Astrocyte of the spinal cord (primary cell): ENCODE measurements at regions not wholly inside any gene's neighbourhood (a gene's known extent, or its start where the extent isn't known, plus 50 kb on each side); places are given as distances from the start of the nearest gene placed in this dataset.

Source experiments
- DNase-seq: peaks from one replicate; pipeline ENCODE4 v3.0.0; 2011; ENCODE audit warnings: low read depth, low spot score
- H3K4me3 ChIP-seq: 2 replicates; pipeline ENCODE4 v1.5.1; 2011; ENCODE audit warnings: low read depth, mild to moderate bottlenecking, low read length, moderate library complexity
- CTCF ChIP-seq: IDR thresholded peaks from 2 replicates; pipeline ENCODE4 v1.5.1; 2012; ENCODE audit warnings: low read depth, mild to moderate bottlenecking, low read length, inconsistent platforms
- in situ Hi-C: cut with HindIII; loops from 2 replicates; pipeline ENCODE4 v1.10.0; 2017; ENCODE audit warnings: low sequenced_read_pairs

DNA sequence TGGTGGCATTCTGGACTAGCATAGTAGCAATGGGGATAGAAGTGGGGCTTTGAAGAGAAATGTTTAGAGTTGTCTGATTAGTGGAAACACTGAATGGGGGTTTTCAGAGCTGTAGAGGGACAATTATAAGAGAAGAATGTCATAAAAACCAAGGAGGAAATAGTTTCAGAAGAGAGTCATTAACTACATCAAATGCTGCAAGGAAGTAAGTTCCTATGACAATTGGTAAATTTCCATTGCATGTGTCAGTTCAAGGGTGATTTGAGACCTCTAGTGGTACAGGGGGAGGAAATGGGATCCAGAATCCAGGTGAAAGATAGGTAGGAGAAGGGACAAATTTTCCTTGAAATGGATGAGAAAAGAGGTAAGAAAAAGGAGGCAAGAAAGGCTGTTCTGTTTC, 68.3 kb upstream of the TBC1D5 start:
- TF ChIP-seq CTCF: peak; percentile 42
- no peak overlapping the region for H3K4me3 ChIP-seq
- in situ Hi-C loops: no loop called here
- peak; percentile 40 for DNase-seq

GRCh38 chr3:17808994-17809393, 66.6 kb upstream of the TBC1D5 start:
- H3K4me3 ChIP-seq: no peak overlapping the region
- DNase-seq: peak; percentile 23
- TF ChIP-seq CTCF: no peak
- in situ Hi-C loops: no loop called here

DNA sequence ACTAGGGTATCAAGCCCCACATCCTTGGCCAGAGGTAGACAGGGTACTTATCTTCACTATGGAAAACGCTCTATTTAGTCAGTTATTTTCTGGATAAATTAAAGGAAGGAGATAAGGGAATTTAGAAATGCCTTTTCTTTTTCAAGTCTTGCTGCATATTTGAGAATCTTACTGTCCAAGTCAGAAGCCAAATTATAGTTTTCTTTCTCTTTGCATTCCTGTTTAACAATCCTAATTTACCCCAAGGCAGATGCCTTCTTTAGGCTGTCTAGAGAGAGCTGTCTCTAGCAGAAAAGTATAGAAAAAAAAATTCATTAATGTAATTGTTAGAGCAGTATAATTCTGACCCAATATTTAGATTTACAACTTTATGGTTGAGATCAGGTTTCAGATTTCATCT, 64.4 kb upstream of the TBC1D5 start:
- no peak for DNase-seq
- H3K4me3 ChIP-seq: no peak overlapping the region
- no peak for TF ChIP-seq CTCF
- in situ Hi-C loops: no loop called here

DNA sequence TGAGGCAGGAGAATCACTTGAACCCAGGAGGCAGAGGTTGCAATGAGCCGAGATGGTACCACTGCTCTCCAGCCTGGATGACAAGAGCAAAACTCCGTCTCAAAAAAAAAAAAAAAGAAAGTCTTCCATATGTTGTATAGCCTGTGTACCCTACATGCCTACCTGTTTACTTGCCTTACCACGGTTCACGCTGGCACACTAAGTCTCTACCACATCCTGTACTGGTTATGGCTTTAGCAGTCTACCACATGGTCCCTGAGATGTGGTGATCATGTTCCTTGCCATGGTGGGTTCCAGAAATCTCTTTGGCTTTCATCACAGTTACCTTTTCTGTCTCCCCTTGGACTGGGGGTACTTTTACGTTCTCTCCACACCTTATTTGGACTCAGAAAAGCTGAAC, 63.8 kb upstream of the TBC1D5 start:
- in situ Hi-C loops: no loop called here
- H3K4me3 ChIP-seq: no peak overlapping the region
- TF ChIP-seq CTCF: no peak
- DNase-seq: no peak

DNA sequence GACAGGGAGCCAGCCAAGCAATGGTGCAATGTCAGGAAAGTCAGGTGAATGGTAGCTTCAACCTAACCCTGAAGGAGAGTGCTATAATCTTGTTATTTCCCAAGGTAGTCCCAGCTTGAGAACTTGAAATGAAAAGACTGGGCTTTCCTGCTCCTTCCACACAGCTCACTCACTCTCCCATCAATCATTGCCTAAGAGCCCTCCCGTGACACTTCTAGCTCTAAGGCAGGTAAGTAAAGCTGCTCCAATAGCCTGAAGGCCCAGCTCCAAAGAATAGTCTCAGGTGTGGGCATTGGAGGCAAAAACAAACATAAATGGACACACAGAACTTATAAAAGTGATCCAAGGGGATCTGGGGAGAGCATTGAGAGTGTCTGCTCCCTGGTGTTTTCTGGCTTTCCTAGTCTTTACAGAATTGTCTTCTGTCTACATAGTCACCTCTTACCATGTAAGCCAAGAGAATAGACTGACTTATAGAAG, 63.1 kb upstream of the TBC1D5 start:
- DNase-seq: no peak
- in situ Hi-C loops: no loop called here
- no peak overlapping the region for H3K4me3 ChIP-seq
- no peak for TF ChIP-seq CTCF

- no peak for DNase-seq
- in situ Hi-C loops: no loop called here
- no peak overlapping the region for H3K4me3 ChIP-seq
- TF ChIP-seq CTCF: no peak
These were observed 60.5 kb upstream of the TBC1D5 start for GRCh38 chr3:17802950-17803349.

DNA sequence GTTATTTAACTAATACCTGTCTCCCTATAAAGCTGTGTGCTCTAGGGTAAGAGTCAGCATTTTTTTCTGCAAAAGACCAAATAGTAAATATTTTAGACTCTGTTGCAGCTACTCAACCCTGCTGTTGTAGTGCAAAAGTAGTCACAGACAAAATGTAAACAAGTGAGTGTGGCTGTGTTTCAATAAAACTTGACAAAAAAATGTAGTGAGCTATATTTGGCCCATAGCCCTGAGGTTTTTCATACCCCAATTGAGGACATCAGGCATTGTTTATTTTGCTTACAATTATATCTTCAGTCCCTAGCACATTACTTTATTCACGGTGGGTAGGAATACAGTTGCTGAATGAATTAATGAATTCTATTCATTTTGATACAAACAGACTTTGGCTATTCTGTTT, 58.7 kb upstream of the TBC1D5 start:
- no peak for DNase-seq
- no peak for TF ChIP-seq CTCF
- in situ Hi-C loops: no loop called here
- H3K4me3 ChIP-seq: no peak overlapping the region
